ENCODE measurements at regions not wholly inside any gene's neighbourhood (a gene's known extent, or its start where the extent isn't known, plus 50 kb on each side); places are given as distances from the start of the nearest gene placed in this dataset.

DNA sequence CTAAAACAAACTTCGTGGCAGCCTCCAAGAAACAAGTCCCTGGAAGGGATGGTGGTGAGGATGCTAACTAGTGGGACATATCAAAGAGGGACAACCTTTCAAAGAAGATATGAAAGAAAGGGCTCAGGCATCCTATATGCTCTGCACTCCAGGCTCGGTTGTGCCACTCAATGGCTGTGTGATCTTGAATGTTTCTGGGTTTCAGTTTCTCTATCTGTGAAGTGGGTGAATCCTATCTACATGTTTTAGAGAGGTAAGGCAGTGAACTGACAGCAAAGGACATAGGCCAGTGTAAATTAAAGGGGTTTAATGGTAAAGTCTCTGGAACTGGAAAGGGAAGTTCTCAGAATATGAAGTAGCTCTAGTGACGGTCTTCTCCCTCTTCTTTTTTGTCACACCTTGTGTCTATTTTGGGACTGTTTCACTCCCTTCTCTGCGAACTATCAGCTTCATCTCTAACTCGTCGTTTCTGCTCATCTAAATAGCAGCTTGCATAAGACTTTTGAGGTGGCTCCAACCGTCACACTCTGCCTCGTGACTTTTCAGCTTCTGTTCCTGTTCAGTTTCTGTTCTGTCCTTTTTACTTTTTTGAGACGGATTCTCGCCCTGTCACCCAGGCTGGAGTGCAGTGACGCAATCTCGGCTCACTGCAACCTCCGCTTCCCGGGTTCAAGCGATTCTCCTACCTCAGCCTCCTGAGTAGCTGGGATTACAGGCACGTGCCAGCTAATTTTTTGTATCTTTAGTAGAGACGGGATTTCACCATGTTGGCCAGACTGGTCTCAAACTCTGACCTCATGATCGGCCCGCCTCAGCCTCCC, 273.6 kb downstream of the SUDS3 start:
- no peaks in the 10 kb centered on the region for H3K27me3 ChIP-seq (replicated peaks in 1 of 4; ENCODE audit: control insufficient read depth in 3 of 4, extremely low read depth in 1 of 4, insufficient read depth in 3 of 4, low read length in 3 of 4)
- H3K18ac ChIP-seq (ENCODE audit: extremely low read depth, low read length) = no peak overlapping the region
- H3K23ac ChIP-seq (ENCODE audit: insufficient read length) = no peak overlapping the region
- no peaks in the 10 kb centered on the region for H3K79me1 ChIP-seq (ENCODE audit: low read depth, low read length)
- H4K8ac ChIP-seq (ENCODE audit: extremely low read depth, insufficient read depth, low read length) = no peak overlapping the region
- H2AFZ ChIP-seq (ENCODE audit: low read length) = no peak overlapping the region
- no peak overlapping the region for H3K27ac ChIP-seq (ENCODE audit: low read depth, low read length)
- H2BK12ac ChIP-seq (ENCODE audit: low read depth, low read length) = no peak overlapping the region
- H4K20me1 ChIP-seq (replicated peaks in 1 of 2; ENCODE audit: control insufficient read depth in 1 of 2, insufficient read depth in 2 of 2, low read length in 2 of 2) = no peaks in the 10 kb centered on the region
- no peak overlapping the region for H3K9ac ChIP-seq (replicated peaks in 1 of 4; ENCODE audit: extremely low read depth in 1 of 4, low read depth in 3 of 4, low read length in 3 of 4)
- H3K36me3 ChIP-seq (ENCODE audit: control insufficient read depth in 2 of 4, insufficient read depth in 4 of 4, low read length in 3 of 4) = no peaks in the 10 kb centered on the region
- TF ChIP-seq TBP (IDR thresholded peaks at IDR 0.05; ENCODE audit: low read depth, low read length) (no peak), E2F6 (IDR thresholded peaks at IDR 0.05) (no peak), RNF2 (IDR thresholded peaks at IDR 0.05; ENCODE audit: borderline replicate concordance, low read depth, low read length, missing control alignments, poor library complexity, severe bottlenecking) (no peak), BRCA1 (IDR thresholded peaks at IDR 0.05; ENCODE audit: low read depth, low read length) (no peak)
- no peaks in the 10 kb centered on the region for H3K23me2 ChIP-seq (ENCODE audit: low read depth, low read length)
- no peaks in the 10 kb centered on the region for H3K79me2 ChIP-seq (ENCODE audit: control insufficient read depth in 1 of 2, insufficient read depth in 2 of 2, low read length in 2 of 2)
- 88% methylated on average over 19 of the region's 19 CpGs; no CpG with 5 or more reads in 1 of the 2 experiments for WGBS, 2 experiments (ENCODE audit: extremely low coverage in 1 of 2, insufficient coverage in 1 of 2, insufficient read length in 1 of 2, insufficient replicate concordance in 2 of 2, low coverage in 1 of 2, low lambda C conversion rate in 2 of 2, missing lambda C conversion rate in 1 of 2)
- no peak overlapping the region for H4K5ac ChIP-seq (ENCODE audit: insufficient read length, low read depth, low read length)
- H3K4me1 ChIP-seq (replicated peaks in 1 of 4; ENCODE audit: control insufficient read depth in 3 of 4, insufficient read depth in 4 of 4, low read length in 3 of 4) = no peaks in the 10 kb centered on the region
- no peak overlapping the region for H3K4me3 ChIP-seq (ENCODE audit: extremely low read depth in 1 of 4, insufficient read depth in 2 of 4, low read depth in 3 of 4, low read length in 4 of 4)
- H3K4ac ChIP-seq (replicated peaks; ENCODE audit: insufficient read length, low read depth, low read length) = no peak overlapping the region
- H2BK5ac ChIP-seq (ENCODE audit: low read depth, low read length) = no peak overlapping the region
- CTCF ChIA-PET (ENCODE audit: partially characterized antibody) = interaction anchor here (0.6 to 1.4 kb wide), 5 partner anchors 13 to 213 kb away, joined by 3 to 4 read pairs (median 3); no protein-coding TSS in a partner anchor
- H3K56ac ChIP-seq (replicated peaks; ENCODE audit: insufficient read length, low read depth, low read length) = no peak overlapping the region
- no peak overlapping the region for H2BK15ac ChIP-seq (ENCODE audit: low read length)
- POLR2A ChIA-PET (ENCODE audit: partially characterized antibody) = interaction anchor here (1.1 kb wide), 1 partner anchor 27 kb away, joined by 4 read pairs; no protein-coding TSS in a partner anchor
- no peak overlapping the region for H2AK5ac ChIP-seq (ENCODE audit: low read depth, low read length)
- FAIRE-seq = no peak
- H3K14ac ChIP-seq (ENCODE audit: insufficient read length) = no peak overlapping the region
- no peak overlapping the region for H2BK120ac ChIP-seq (replicated peaks; ENCODE audit: low read depth, low read length)
- no peak overlapping the region for H2BK20ac ChIP-seq (ENCODE audit: low read length)
- no peak overlapping the region for H4K91ac ChIP-seq (replicated peaks; ENCODE audit: insufficient read length, low read length)
- no peak for DNase-seq (ENCODE audit: low read depth in 1 of 2, low spot score in 2 of 2)
- H3K9me3 ChIP-seq (ENCODE audit: insufficient read depth in 2 of 2, low read depth in 1 of 2, low read length in 1 of 2) = no peaks in the 10 kb centered on the region
- no peak overlapping the region for H3K4me2 ChIP-seq (ENCODE audit: insufficient read depth in 1 of 2, low read depth in 2 of 2, low read length in 2 of 2)
